Stimulated activated CD8-positive, alpha-beta memory T cell treated with anti-CD3 and anti-CD28 coated beads, Interleukin-4, amount 100 ng/mL, for 24 hours (primary cell): ENCODE measurements at regions not wholly inside any gene's neighbourhood (a gene's known extent, or its start where the extent isn't known, plus 50 kb on each side); places are given as distances from the start of the nearest gene placed in this dataset.
A peak's percentile ranks its signal among the peaks of the same experiment; 100 is the strongest.
"Not testable (repeated sequence)": the region's sequence is repeated elsewhere in the genome, so short reads cannot be mapped to it uniquely, and the experiment has no call there.

ENCODE experiments used
- DNase-seq: peaks from one replicate; pipeline ENCODE4 v3.0.0-alpha.2; 2020; ENCODE audit warnings: low read depth

GRCh38 chr5:62178258-62178657 is 127.7 kb upstream of the KIF2A start:
- no peak for DNase-seq

DNA sequence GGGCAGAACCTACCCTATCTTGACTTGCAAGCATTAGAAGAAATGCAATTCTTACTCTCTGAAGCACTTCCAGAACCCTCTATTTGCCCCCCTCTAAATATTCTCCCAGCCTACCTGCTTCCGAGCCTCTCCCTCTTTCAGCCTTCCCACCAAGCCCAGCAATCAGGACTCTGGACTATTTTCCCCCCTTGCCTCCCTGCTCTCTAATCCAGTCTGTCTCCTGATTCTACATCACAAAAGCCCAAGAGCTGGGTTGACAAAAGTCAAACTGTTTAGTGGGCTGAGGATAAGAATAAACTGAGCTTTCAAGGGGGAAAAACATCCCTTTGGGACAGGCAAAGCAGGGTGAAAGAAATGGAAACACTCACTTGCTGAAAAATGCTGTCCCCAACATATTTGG is 123.2 kb upstream of the KIF2A start:
- DNase-seq = no peak

DNA sequence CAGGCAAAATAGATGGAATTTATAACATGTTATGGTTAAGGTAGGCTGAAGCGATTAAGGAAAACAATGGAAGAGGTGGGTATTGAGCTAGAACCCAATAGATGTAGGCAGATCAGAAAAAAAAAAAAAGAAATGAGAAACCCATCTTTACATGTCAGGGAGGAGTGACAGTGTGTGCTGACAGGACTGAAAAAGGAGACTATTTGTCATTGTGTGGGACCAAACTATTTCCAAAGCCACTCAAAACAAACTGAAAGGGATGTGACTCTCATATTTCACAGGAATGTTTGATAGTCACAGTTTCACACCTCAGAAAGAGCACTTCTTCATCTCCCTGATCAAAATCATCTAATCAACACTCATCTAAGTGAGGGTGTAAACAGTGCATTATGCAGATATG is 122.3 kb upstream of the KIF2A start:
- no peak for DNase-seq

DNA sequence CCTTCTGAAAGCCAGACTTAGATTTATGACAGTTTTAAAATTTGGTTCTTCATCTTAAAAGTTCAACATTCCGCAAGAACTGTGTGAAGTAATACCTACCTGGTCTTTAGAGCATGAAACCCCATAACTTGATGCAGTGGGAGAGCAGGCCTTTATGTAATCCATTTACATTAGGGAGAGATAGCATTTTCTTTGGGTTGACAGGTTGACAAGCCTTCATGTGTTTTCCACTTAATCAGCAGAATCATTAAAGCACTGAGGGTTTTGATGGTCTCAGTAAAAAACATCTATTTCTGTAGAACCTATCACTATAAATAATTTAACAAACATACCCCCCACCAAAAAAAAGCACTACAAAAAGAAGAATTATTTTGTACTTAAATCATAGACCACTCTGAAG is 121.6 kb upstream of the KIF2A start:
- DNase-seq = no peak

- no peak for DNase-seq
These were observed 115.8 kb upstream of the KIF2A start for GRCh38 chr5:62190173-62190572.

DNA sequence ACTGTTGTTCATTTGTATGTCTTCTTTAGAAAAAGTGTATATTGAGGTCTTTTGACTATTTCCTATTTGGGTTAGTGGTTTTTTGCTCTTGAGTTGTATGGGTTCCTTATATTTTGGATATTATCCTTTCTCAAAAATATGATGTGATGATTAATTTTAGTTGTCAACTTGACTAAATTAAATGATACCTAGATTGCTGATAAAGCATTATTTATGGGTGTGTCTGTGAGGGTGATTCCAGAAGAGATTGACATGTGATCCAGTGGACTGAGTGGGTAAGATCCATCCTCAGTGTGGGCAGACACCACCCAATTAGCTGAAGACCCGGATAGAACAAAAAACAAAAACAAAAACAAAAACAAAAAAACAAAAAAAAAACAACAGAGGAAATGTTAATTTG is 115.1 kb upstream of the KIF2A start:
- DNase-seq = no peak

- DNase-seq = no peak
These were observed 113.0 kb upstream of the KIF2A start for GRCh38 chr5:62192958-62193357.

DNA sequence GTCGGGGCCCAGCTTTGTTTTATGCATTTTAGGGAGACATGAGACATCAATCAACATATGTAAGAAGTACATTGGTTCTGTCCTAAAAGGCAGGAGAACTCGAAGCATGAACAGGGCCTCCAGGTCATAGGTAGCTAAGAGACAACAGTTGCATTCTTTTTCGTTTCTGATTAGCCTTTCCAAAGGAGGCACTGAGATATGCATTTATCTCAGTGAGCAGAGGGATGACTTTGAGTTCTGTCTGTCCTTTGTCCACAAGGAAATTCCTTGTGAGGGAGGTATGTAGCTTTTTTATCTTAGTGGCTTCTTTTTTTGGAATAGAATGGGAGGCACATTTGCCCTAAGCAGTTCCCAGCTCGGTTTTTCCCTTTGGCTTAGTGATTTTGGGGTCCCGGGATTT is 109.5 kb upstream of the KIF2A start:
- DNase-seq = not testable (repeated sequence)

GRCh38 chr5:62197697-62198096 is 108.3 kb upstream of the KIF2A start:
- no peak for DNase-seq

- no peak for DNase-seq
These were observed 107.6 kb upstream of the KIF2A start for GRCh38 chr5:62198421-62198820.

DNA sequence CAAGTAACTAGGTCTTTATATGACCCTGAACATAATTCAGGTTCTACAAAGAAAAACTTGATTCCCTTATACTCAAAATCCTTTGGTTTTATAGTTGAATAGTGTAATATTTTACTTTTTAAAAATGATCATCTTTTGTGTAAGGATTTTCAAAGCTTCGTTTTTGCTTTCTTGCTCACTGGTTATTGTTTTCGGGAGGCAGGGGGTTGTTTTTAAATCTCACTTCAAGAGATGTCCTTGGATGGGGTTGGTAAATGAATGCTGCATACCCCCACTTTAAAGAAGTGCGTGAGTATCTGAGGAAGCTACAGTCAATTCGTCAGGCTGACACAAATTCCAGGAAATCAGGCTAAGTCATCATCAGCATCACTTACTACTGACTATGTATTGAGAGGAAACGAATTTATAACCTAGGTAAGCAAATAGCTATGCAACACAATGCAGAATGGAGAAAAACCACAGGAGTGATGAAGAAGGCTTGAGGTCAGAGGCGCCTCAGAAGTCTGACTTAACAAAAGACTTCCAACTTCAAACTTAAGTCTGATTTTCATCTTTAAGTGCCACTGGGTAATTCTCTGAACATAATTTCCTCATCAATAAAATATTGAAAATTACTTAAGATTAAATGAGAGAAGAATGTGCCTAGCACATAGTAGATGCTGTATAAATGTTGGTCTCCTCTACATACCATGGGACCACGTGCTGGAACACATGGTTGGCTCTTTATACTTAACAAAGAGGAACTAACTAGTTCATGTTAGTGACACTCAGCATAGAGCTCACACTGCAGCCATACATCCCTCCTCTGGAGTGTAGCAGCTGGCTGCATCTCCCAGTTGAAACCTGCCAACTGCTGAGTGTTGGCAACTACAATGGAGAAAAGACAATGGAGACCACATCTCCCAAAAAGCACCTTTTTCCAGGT is 106.0 kb upstream of the KIF2A start:
- DNase-seq = no peak

DNA sequence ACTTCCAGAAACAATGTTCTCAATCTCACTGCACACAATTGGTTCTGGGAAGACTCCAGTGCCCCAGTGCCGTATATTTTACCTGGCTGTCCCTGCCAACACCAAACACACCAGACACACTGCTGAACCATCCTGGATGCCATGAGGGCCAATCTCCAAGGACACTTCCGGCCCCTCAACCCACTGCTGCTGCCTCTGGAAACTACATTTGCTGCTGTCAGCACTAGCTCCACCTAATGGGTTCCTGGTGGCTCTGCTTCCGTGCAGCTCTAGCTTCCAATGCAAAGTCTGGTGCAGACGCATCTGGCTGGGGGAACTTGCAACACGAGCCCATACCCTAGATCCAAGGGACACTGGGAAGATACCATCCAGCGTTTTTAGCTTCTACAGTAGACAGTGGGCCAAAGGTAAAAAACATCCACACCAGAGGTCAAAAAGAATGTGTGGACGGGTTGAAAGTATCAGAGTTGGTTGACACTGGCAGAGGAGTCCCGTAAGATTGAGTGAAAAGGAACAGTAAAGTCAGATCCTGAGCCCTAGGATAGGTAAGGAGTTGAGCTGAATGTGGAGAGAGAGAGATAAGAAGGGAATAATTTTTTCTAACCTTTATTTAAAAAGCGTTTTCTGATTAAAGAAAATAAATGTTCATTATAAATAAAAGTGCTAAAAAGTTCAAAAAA is 99.7 kb upstream of the KIF2A start:
- no peak for DNase-seq

DNA sequence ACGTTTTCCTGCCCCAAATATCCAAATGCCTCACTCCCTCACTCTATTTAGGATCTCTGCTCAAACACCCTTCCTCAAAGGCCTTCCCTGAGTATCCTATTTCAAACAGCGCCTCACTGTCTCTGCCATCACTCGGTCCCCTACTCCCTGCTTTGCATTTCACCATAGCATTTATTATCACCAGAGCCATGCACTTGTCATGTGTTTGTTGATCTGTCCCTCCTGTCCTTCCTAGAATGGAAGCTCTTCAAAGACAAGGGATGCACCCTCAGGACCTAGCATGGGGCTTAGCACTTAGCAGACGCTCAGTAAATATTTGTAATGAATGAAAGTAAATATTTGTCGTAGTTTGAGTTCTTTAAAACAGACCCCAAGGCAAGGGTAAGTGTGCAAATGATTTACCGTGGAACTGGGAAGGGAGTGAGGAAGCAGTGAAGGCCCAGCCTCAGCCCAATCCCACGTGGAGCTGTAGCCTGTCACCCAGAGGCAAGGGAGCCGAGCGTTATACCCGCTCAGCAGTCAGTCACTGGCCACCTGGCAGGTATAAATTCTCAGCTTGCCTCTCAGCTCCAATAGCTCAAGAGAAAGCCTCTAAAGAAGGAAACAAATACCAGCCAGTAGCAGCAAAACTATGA is 97.7 kb upstream of the KIF2A start:
- no peak for DNase-seq

DNA sequence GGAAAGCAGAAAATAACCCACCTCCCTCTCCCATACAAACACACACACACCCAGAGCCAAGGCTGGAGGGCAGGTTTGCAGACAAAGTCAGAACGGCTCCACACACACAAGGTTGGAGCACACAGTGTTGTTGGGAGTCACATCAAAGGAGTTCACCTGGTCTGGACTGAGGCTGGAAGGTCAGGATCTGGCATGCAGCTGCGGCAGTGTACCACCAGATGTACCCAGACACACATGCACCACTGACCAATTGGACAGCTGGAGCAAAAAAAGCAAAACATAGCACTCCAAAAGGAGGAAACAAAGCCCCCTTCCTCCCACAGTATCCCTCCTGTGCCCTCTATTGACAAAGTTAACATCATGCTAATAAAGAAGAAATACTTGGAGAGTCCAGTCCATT is 94.6 kb upstream of the KIF2A start:
- no peak for DNase-seq

- no peak for DNase-seq
These were observed 93.4 kb upstream of the KIF2A start for GRCh38 chr5:62212648-62213047.

GRCh38 chr5:62214701-62215100 is 91.3 kb upstream of the KIF2A start:
- DNase-seq = no peak

DNA sequence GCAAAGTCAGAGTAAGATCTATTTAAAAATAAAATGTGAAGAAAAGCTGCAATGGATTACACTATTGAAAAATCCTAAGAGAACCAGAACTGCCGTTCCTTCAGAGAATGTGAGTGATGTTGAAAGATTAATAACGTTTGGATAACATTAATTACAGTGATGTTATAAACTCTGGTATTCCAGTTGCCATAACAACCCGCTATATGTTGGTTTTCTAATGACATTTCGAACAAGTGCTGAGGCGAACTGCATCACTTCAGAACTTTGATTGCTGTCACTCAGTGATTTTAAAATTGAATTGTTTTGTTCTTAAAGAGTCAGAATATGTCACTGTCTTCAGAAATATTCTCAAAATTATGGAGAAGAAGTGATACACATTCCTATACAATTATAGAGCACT is 89.4 kb upstream of the KIF2A start:
- not testable (repeated sequence) for DNase-seq

- DNase-seq = not testable (repeated sequence)
These were observed 88.9 kb upstream of the KIF2A start for GRCh38 chr5:62217095-62217494.

- DNase-seq = not testable (repeated sequence)
These were observed 87.1 kb upstream of the KIF2A start for GRCh38 chr5:62218860-62219259.

DNA sequence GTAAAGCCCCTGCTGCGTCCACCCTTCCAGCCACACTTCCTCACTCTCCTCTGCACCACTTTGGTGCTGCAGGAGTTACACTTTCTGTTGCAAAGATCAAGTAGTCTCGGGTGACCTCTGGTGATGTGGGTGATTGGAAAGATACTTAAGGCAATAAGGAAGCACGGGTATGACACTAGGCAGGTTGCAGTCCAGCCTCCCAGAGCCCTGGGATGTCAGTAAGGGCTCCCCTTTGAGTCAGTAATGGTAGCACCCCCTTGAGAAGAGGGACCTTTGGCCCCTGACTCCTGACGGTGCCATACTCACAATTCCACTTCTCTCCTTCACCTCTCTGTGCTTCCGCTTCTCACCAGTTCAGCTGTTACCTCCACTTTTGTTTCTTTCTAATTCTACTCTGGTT is 84.1 kb upstream of the KIF2A start:
- not testable (repeated sequence) for DNase-seq

- not testable (repeated sequence) for DNase-seq
These were observed 83.7 kb upstream of the KIF2A start for GRCh38 chr5:62222305-62222704.

DNA sequence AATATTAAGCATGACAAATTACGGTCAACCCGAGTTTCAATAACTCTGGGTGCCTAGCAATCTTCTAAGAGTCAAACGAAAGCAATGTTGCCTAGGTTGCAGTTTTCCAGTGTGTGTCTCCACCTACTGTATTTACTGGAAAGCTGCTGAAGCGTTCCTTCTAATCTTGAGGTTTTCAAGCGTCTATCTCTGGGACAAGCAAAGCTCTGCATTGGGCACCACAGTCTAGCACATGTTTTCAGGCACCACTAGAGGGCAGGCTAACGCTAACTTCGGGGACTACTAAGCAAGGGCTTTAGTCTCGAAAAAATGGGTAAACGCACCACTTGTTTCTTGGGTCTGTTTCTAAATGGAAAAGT is 82.7 kb upstream of the KIF2A start:
- peak; percentile 55 for DNase-seq

- not testable (repeated sequence) for DNase-seq
These were observed 80.9 kb upstream of the KIF2A start for GRCh38 chr5:62224987-62225601.
